Neural cell (in vitro differentiated cells): ENCODE measurements at regions not wholly inside any gene's neighbourhood (a gene's known extent, or its start where the extent isn't known, plus 50 kb on each side); places are given as distances from the start of the nearest gene placed in this dataset.

Source experiments
- EP300 ChIP-seq: fragments of 450-650 bp; conservative IDR thresholded peaks from 2 replicates; pipeline ENCODE4 v1.6.1; 2014; ENCODE audit warnings: antibody characterized with exemption, mild to moderate bottlenecking, moderate library complexity; ENCODE audit not compliant: poor library complexity, severe bottlenecking
- EZH2 ChIP-seq: fragments of 200-600, 300-800 bp; shearing (Covaris generic), sonication (generic); IDR thresholded peaks from 2 replicates; pipeline ENCODE4 v1.6.1; 2014; ENCODE audit warnings: antibody characterized with exemption, low read length, borderline replicate concordance, mild to moderate bottlenecking; ENCODE audit not compliant: insufficient read depth, poor library complexity, severe bottlenecking
- TF ChIP-seq, protein P1 (sequence below): fragments of 450-650 bp; IDR thresholded peaks from 2 replicates; pipeline ENCODE4 v1.5.1; 2014; ENCODE audit warnings: antibody characterized with exemption, mild to moderate bottlenecking, moderate library complexity; ENCODE audit not compliant: poor library complexity, severe bottlenecking

DNA sequence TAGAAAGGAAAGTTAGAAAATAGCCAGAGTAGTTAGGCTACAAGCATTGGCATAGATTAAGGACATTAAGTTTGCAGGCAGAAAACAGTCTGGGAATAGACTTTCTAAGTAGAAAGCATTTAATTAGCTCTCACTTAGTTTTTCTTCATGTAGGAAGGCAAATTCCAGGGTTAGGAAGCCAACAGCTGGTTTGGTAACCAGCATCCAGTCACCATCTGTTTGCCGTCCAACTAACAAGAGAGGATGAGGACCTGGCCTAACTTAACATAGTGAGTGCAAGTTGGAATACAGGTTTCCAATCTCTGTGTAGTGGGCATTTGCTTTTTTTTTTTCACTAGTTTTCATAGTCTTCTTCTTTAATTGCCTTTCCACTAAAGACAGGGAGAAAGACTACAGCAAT, 121.7 kb upstream of the NR3C1 start:
- TF ChIP-seq, protein P1, sequence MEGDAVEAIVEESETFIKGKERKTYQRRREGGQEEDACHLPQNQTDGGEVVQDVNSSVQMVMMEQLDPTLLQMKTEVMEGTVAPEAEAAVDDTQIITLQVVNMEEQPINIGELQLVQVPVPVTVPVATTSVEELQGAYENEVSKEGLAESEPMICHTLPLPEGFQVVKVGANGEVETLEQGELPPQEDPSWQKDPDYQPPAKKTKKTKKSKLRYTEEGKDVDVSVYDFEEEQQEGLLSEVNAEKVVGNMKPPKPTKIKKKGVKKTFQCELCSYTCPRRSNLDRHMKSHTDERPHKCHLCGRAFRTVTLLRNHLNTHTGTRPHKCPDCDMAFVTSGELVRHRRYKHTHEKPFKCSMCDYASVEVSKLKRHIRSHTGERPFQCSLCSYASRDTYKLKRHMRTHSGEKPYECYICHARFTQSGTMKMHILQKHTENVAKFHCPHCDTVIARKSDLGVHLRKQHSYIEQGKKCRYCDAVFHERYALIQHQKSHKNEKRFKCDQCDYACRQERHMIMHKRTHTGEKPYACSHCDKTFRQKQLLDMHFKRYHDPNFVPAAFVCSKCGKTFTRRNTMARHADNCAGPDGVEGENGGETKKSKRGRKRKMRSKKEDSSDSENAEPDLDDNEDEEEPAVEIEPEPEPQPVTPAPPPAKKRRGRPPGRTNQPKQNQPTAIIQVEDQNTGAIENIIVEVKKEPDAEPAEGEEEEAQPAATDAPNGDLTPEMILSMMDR = no peak
- TF ChIP-seq EZH2 = no peak
- TF ChIP-seq EP300 = no peak
